Activated CD8-positive, alpha-beta T cell treated with anti-CD3 and anti-CD28 coated beads for 36 hours (primary cell): ENCODE measurements at regions not wholly inside any gene's neighbourhood (a gene's known extent, or its start where the extent isn't known, plus 50 kb on each side); places are given as distances from the start of the nearest gene placed in this dataset.

Experiments
- ATAC-seq: fragments of 200-7000 bp; cut with Tn5 transposase; one replicate; pipeline ENCODE4 v1.10.0; 2021; ENCODE audit warnings: mild to moderate bottlenecking, moderate library complexity
- CTCF ChIA-PET: fragments of 350-600 bp; sonication (Branson Sonifier 250); formaldehyde crosslinking; loops from one replicate; lab custom pipeline; 2021; ENCODE audit warnings: antibody characterized with exemption; lab: Charles Lee
- POLR2A ChIA-PET: fragments of 350-600 bp; sonication (Branson Sonifier 250); formaldehyde crosslinking; loops from one replicate; lab custom pipeline; 2021; ENCODE audit warnings: antibody characterized with exemption; lab: Charles Lee
- DNase-seq: peaks from one replicate; pipeline ENCODE4 v3.0.0-alpha.2; 2020
- H3K27ac Mint-ChIP-seq: one replicate; pipeline ENCODE4 v1.8.0; 2021; ENCODE audit warnings: mild to moderate bottlenecking, mixed read lengths
- H3K27me3 Mint-ChIP-seq: one replicate; pipeline ENCODE4 v1.8.0; 2021; ENCODE audit warnings: mixed read lengths
- H3K36me3 Mint-ChIP-seq: one replicate; pipeline ENCODE4 v1.8.0; 2021; ENCODE audit warnings: low read depth, mixed read lengths
- H3K4me1 Mint-ChIP-seq: one replicate; pipeline ENCODE4 v1.8.0; 2021; ENCODE audit warnings: low read depth, mixed read lengths
- H3K4me3 Mint-ChIP-seq: one replicate; pipeline ENCODE4 v1.8.0; 2021; ENCODE audit warnings: mild to moderate bottlenecking, moderate library complexity, mixed read lengths
- H3K9me3 Mint-ChIP-seq: one replicate; pipeline ENCODE4 v1.8.0; 2021; ENCODE audit warnings: mixed read lengths
- intact Hi-C: fragments of 100-400 bp; cut with micrococcal nuclease; formaldehyde crosslinking; loops from one replicate; pipeline ENCODE4 v1.10.0; 2022
- TF ChIP-seq, protein P1 (sequence below): fragments of 200-600 bp; IDR thresholded peaks from one replicate; pipeline ENCODE4 v1.8.0; 2022; ENCODE audit warnings: antibody characterized with exemption, mild to moderate bottlenecking

DNA sequence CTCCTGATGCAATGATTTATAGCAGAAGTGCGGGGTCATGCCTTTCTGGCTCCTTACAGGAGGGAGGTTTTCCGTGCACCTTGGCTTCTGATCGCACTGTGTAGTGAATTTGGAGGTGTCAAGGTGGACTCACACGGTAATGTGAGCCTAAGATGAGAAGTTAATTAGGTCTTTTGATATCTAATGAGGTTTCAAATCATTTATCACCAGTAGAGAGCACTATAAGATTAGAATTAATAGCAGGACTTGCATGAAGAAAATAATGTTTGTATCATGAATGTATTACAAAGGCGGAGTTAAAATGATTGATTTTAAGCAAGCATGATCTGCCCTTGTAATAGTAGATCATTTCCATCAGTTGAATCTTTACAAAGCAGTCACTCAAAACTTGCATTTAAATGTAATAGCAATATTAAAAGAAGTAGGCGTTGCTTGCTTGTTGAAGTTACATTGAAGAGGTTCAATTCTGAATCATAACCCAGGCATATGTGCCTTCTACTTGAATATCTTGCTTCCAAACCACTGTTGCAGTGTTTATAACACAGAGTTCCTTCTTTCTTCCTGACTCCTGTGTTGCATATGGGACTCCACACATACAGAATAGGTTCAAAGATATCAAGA is 152.1 kb downstream of the FMR1NB start:
- CTCF ChIA-PET: interaction anchor here (0.8 kb wide), 1 partner anchor 9 kb away, joined by 3 read pairs; no protein-coding TSS in a partner anchor
- POLR2A ChIA-PET: no interaction called here
- no peak for ATAC-seq

DNA sequence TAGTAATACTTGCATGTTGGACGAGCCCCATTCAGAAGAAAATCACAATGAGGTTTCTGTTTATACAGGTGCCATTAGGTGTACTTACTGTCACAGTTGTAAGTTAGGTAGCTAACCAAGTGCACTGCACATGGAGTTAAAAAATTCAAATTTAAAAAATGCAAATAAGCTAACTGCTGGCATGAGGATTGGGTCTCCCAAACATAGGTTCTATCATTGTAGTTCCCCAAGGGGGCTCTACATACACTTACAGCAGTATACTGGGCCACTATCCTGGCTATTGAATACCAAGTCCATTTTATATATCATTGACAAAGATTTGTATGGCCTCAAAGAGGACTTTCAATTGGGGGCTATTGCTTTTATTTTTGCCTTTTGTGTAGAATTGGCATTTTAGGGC is 153.4 kb downstream of the FMR1NB start:
- DNase-seq (no peak), ATAC-seq (no peak)
- ChIA-PET CTCF (no interaction called here), POLR2A (no interaction called here)
- H3K27ac Mint-ChIP-seq: no peak overlapping the region
- H3K27me3 Mint-ChIP-seq: no peaks in the 10 kb centered on the region
- no peaks in the 10 kb centered on the region for H3K4me1 Mint-ChIP-seq
- TF ChIP-seq, protein P1, sequence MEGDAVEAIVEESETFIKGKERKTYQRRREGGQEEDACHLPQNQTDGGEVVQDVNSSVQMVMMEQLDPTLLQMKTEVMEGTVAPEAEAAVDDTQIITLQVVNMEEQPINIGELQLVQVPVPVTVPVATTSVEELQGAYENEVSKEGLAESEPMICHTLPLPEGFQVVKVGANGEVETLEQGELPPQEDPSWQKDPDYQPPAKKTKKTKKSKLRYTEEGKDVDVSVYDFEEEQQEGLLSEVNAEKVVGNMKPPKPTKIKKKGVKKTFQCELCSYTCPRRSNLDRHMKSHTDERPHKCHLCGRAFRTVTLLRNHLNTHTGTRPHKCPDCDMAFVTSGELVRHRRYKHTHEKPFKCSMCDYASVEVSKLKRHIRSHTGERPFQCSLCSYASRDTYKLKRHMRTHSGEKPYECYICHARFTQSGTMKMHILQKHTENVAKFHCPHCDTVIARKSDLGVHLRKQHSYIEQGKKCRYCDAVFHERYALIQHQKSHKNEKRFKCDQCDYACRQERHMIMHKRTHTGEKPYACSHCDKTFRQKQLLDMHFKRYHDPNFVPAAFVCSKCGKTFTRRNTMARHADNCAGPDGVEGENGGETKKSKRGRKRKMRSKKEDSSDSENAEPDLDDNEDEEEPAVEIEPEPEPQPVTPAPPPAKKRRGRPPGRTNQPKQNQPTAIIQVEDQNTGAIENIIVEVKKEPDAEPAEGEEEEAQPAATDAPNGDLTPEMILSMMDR: no peak
- no peak overlapping the region for H3K4me3 Mint-ChIP-seq
- no peaks in the 10 kb centered on the region for H3K36me3 Mint-ChIP-seq
- H3K9me3 Mint-ChIP-seq: peaks cover 4% of the 10 kb centered on the region
- intact Hi-C loops: loop anchor here (10.0 kb wide), 1 partner anchor 250 kb away; no protein-coding TSS in a partner anchor

More for the DNA sequence above, 152.1 kb downstream of the FMR1NB start:
- no peak overlapping the region for H3K4me3 Mint-ChIP-seq
- H3K27me3 Mint-ChIP-seq: no peaks in the 10 kb centered on the region
- DNase-seq: no peak
- no peaks in the 10 kb centered on the region for H3K9me3 Mint-ChIP-seq
- intact Hi-C loops: loop anchor here (10.0 kb wide), 1 partner anchor 252 kb away; no protein-coding TSS in a partner anchor
- H3K36me3 Mint-ChIP-seq: no peaks in the 10 kb centered on the region
- TF ChIP-seq, protein P1: peak; percentile 21
- no peak overlapping the region for H3K27ac Mint-ChIP-seq
- no peaks in the 10 kb centered on the region for H3K4me1 Mint-ChIP-seq

DNA sequence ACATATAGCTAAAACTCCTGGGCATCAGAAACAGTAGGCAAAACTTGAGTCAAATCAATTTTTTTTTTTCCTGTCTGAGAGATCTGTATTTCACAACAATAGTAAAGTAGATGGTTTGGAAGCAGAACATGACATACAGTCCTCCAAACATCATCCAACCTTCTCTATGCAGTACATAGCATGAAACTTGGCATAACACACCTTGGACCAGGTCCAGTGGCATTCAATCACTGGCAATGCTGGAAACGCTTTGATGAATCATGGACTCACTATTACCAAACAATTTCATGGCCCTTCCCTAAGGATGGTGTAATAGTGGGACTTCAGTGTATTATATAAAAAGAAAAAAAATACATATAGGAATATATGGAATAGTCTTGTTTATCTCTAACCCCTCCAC is 154.6 kb downstream of the FMR1NB start:
- Mint-ChIP-seq H3K36me3 (no peaks in the 10 kb centered on the region), H3K4me1 (no peaks in the 10 kb centered on the region), H3K27me3 (no peaks in the 10 kb centered on the region), H3K9me3 (peaks cover 4% of the 10 kb centered on the region), H3K27ac (no peak overlapping the region), H3K4me3 (no peak overlapping the region)
- TF ChIP-seq, protein P1: no peak
- intact Hi-C loops: loop anchor here (10.0 kb wide), 1 partner anchor 249 kb away; no protein-coding TSS in a partner anchor
- POLR2A ChIA-PET: no interaction called here
- CTCF ChIA-PET: no interaction called here
- DNase-seq (no peak), ATAC-seq (no peak)

DNA sequence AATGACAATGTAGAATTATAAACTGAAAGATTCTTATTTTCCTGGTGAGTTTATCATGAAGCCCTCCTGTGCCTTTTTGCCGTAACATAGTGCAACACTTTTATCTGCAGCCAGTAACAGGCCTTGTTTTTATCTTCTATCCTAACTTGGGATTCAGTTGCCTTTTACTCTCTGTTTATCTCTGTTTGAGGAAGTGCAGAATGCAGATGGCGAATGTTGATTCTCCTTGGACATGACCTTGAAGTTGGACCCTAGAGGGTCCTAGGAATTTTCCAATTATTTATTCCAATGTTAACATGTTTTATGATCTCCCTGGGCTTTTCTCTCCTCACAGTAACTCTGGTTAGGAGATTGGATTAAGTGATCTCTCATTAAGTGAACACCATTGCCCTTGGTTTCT is 165.0 kb downstream of the FMR1NB start:
- H3K27me3 Mint-ChIP-seq: no peaks in the 10 kb centered on the region
- TF ChIP-seq, protein P1: no peak
- intact Hi-C loops: no loop called here
- H3K4me1 Mint-ChIP-seq: no peaks in the 10 kb centered on the region
- ATAC-seq (no peak), DNase-seq (no peak)
- no peaks in the 10 kb centered on the region for H3K36me3 Mint-ChIP-seq
- H3K4me3 Mint-ChIP-seq: no peak overlapping the region
- H3K27ac Mint-ChIP-seq: no peak overlapping the region
- H3K9me3 Mint-ChIP-seq: no peaks in the 10 kb centered on the region
- ChIA-PET CTCF (no interaction called here), POLR2A (no interaction called here)

DNA sequence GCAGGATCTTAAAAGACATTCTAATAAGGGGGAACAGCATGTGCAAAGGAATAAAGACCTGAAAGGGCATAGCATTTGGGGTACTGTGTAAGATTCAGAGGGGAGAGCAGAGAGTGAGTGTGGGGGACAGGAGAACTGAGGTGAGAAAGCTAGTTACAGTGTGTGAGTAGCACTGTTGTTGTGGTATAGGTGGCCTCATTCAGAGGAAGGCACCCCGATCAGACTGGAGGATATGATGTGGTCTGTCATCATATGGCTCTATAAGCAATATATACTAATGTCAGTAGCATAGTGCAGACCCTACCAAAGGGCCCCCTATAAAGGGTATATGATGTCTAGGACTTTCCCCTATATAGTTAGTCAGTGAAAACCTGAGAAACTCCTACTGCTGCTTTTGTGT is 175.8 kb downstream of the FMR1NB start:
- H3K9me3 Mint-ChIP-seq: no peaks in the 10 kb centered on the region
- no peaks in the 10 kb centered on the region for H3K27me3 Mint-ChIP-seq
- TF ChIP-seq, protein P1: no peak
- H3K4me1 Mint-ChIP-seq: peaks cover 4% of the 10 kb centered on the region
- no peak overlapping the region for H3K27ac Mint-ChIP-seq
- intact Hi-C loops: no loop called here
- ChIA-PET CTCF (no interaction called here), POLR2A (no interaction called here)
- no peak for DNase-seq
- no peak overlapping the region for H3K4me3 Mint-ChIP-seq
- H3K36me3 Mint-ChIP-seq: no peaks in the 10 kb centered on the region
- ATAC-seq: no peak
